B cell (primary cell): ENCODE measurements at regions not wholly inside any gene's neighbourhood (a gene's known extent, or its start where the extent isn't known, plus 50 kb on each side); places are given as distances from the start of the nearest gene placed in this dataset.

Experiments used
- ATAC-seq: fragments of 200-7000 bp; cut with Tn5 transposase; one replicate; pipeline ENCODE4 v1.10.0; 2021; ENCODE audit warnings: low read depth, mild to moderate bottlenecking, moderate number of reproducible peaks, moderate library complexity
- CTCF ChIA-PET: fragments of 350-600 bp; sonication (Branson Sonifier 250); formaldehyde crosslinking; loops from one replicate; lab custom pipeline; 2021; ENCODE audit warnings: antibody characterized with exemption, inconsistent platforms; lab: Charles Lee
- POLR2A ChIA-PET: fragments of 350-600 bp; sonication (Branson Sonifier 250); formaldehyde crosslinking; loops from one replicate; lab custom pipeline; 2021; ENCODE audit warnings: antibody characterized with exemption; lab: Charles Lee
- DNase-seq: peaks from one replicate; pipeline ENCODE4 v3.0.0; 2013
- H2AFZ ChIP-seq: 2 replicates; pipeline ENCODE4 v1.6.1; 2012; ENCODE audit warnings: mild to moderate bottlenecking, low read depth, low read length; ENCODE audit not compliant: insufficient read depth, poor library complexity, severe bottlenecking
- H3K27ac ChIP-seq, 2 donors: 1 replicate in 1 of 2; 2 replicates in 1 of 2; pipeline ENCODE4 v1.5.1; 2012 to 2013; ENCODE audit warnings: low read length in 2 of 2, mild to moderate bottlenecking in 2 of 2, moderate library complexity in 1 of 2
- H3K27me3 ChIP-seq, 4 experiments: fragments of 200-600 bp in 1 of 4; sonication (generic) in 1 of 4; replicated peaks in 1 of 4; 1 replicate in 2 of 4; 2 replicates in 2 of 4; pipeline versions ENCODE4 v1.6.1 to v1.7.0; 2013 to 2016; ENCODE audit warnings: low read length in 3 of 4, mild to moderate bottlenecking in 2 of 4, mixed read lengths in 1 of 4, moderate library complexity in 1 of 4; ENCODE audit not compliant: insufficient read depth in 4 of 4, control insufficient read depth in 3 of 4; ENCODE audit errors: control extremely low read depth in 1 of 4
- H3K36me3 ChIP-seq, 2 experiments: replicated peaks in 1 of 2; 1 replicate in 1 of 2; 2 replicates in 1 of 2; pipeline versions ENCODE4 v1.6.1 to v1.7.1; 2013; ENCODE audit warnings: low read length in 1 of 2; ENCODE audit not compliant: insufficient read depth in 2 of 2, control insufficient read depth in 1 of 2; ENCODE audit errors: control extremely low read depth in 1 of 2, extremely low read depth in 1 of 2
- H3K4me1 ChIP-seq, 2 donors: fragments of 200-600 bp in 1 of 2; sonication (generic) in 1 of 2; 1 replicate in 1 of 2; 2 replicates in 1 of 2; pipeline versions ENCODE4 v1.5.1 to v1.6.1; 2013 to 2017; ENCODE audit warnings: low read length in 2 of 2; ENCODE audit not compliant: control insufficient read depth in 2 of 2, insufficient read depth in 2 of 2
- H3K4me2 ChIP-seq: replicated peaks from 2 replicates; pipeline ENCODE3; 2012; ENCODE audit warnings: mild to moderate bottlenecking, low read depth, low read length; ENCODE audit not compliant: poor library complexity, severe bottlenecking
- H3K4me3 ChIP-seq, 5 experiments: fragments of 200-600 bp in 1 of 5; sonication (generic) in 1 of 5; 1 replicate in 3 of 5; 2 replicates in 2 of 5; pipeline versions ENCODE4 v1.5.1 to v1.7.0; 2011 to 2016; ENCODE audit warnings: low read length in 4 of 5, mild to moderate bottlenecking in 4 of 5, low read depth in 2 of 5, control low read depth in 1 of 5, moderate library complexity in 1 of 5; ENCODE audit not compliant: insufficient read depth in 1 of 5; ENCODE audit errors: control extremely low read depth in 1 of 5, extremely low read depth in 1 of 5
- H3K79me2 ChIP-seq: fragments of 200-600 bp; sonication (generic); one replicate; pipeline ENCODE4 v1.6.0; 2016; ENCODE audit warnings: low read length; ENCODE audit not compliant: control insufficient read depth, insufficient read depth
- H3K9ac ChIP-seq: fragments of 200-600 bp; sonication (generic); 2 replicates; pipeline ENCODE4 v1.6.1; 2017; ENCODE audit warnings: mild to moderate bottlenecking, low read length, moderate library complexity
- H3K9me3 ChIP-seq, 3 donors: one replicate each; pipeline versions ENCODE4 v1.6.1 to v1.7.1; 2013; ENCODE audit warnings: low read length in 2 of 3; ENCODE audit not compliant: control insufficient read depth in 2 of 3, insufficient read depth in 1 of 3; ENCODE audit errors: control extremely low read depth in 1 of 3
- H4K20me1 ChIP-seq: 2 replicates; pipeline ENCODE4 v1.6.0; 2012; ENCODE audit warnings: mild to moderate bottlenecking, low read length; ENCODE audit not compliant: insufficient read depth, control insufficient read depth, poor library complexity, severe bottlenecking
- H3K27ac Mint-ChIP-seq: one replicate; pipeline ENCODE4 v1.8.0; 2021; ENCODE audit warnings: mixed read lengths
- H3K27me3 Mint-ChIP-seq: one replicate; pipeline ENCODE4 v1.8.0; 2021; ENCODE audit warnings: mixed read lengths
- H3K4me1 Mint-ChIP-seq: one replicate; pipeline ENCODE4 v1.8.0; 2021; ENCODE audit warnings: mixed read lengths
- H3K4me3 Mint-ChIP-seq: one replicate; pipeline ENCODE4 v1.8.0; 2021; ENCODE audit warnings: mixed read lengths
- H3K9me3 Mint-ChIP-seq: one replicate; pipeline ENCODE4 v1.8.0; 2022; ENCODE audit warnings: mixed read lengths; ENCODE audit not compliant: insufficient read depth
- CTCF ChIP-seq: fragments of 200-600 bp; IDR thresholded peaks from one replicate; pipeline ENCODE4 v1.8.0; 2022; ENCODE audit warnings: antibody characterized with exemption, mild to moderate bottlenecking
- EZH2 ChIP-seq: IDR thresholded peaks from 2 replicates; pipeline ENCODE4 v1.6.1; 2012; ENCODE audit warnings: borderline replicate concordance, low read depth, mild to moderate bottlenecking, moderate library complexity, low read length; ENCODE audit not compliant: insufficient read depth, poor library complexity, severe bottlenecking
- WGBS: methylation state at CpG from one replicate; pipeline ENCODE4 v1.1.5; 2013; ENCODE audit warnings: missing lambda C conversion rate; ENCODE audit not compliant: insufficient coverage; 5-methylcytosine and 5-hydroxymethylcytosine counted together
- intact Hi-C: fragments of 100-400 bp; cut with micrococcal nuclease; formaldehyde crosslinking; loops from one replicate; pipeline ENCODE4 v1.10.0; 2022

GRCh38 chr14:86404989-86405649 lies 875.2 kb downstream of the FLRT2 start:
- ChIA-PET POLR2A (no interaction called here), CTCF (no interaction called here)
- H3K27ac ChIP-seq: no peak overlapping the region
- no peak overlapping the region for H3K9ac ChIP-seq
- H3K4me2 ChIP-seq: no peak overlapping the region
- H3K4me3 ChIP-seq: no peak overlapping the region
- TF ChIP-seq EZH2 (no peak), CTCF (no peak)
- H3K4me1 Mint-ChIP-seq: no peaks in the 10 kb centered on the region
- H3K9me3 Mint-ChIP-seq: peaks cover 4% of the 10 kb centered on the region
- H3K79me2 ChIP-seq: no peaks in the 10 kb centered on the region
- no peaks in the 10 kb centered on the region for H4K20me1 ChIP-seq
- 88% methylated on average over 2 of the region's 3 CpGs for WGBS
- H3K4me1 ChIP-seq: no peaks in the 10 kb centered on the region
- H3K27me3 Mint-ChIP-seq: no peaks in the 10 kb centered on the region
- ATAC-seq (no peak), DNase-seq (no peak)
- H3K27ac Mint-ChIP-seq: no peak overlapping the region
- no peaks in the 10 kb centered on the region for H3K9me3 ChIP-seq
- no peaks in the 10 kb centered on the region for H3K36me3 ChIP-seq
- H3K27me3 ChIP-seq: no peaks in the 10 kb centered on the region
- intact Hi-C loops: no loop called here
- H2AFZ ChIP-seq: no peak overlapping the region
- H3K4me3 Mint-ChIP-seq: no peak overlapping the region

GRCh38 chr14:86404425-86404824 lies 874.5 kb downstream of the FLRT2 start:
- intact Hi-C loops: no loop called here
- no peak overlapping the region for H2AFZ ChIP-seq
- H3K9me3 ChIP-seq: no peaks in the 10 kb centered on the region
- H3K36me3 ChIP-seq: no peaks in the 10 kb centered on the region
- no peaks in the 10 kb centered on the region for H4K20me1 ChIP-seq
- Mint-ChIP-seq H3K27me3 (no peaks in the 10 kb centered on the region), H3K9me3 (peaks cover 6% of the 10 kb centered on the region), H3K27ac (no peak overlapping the region), H3K4me1 (no peaks in the 10 kb centered on the region), H3K4me3 (no peak overlapping the region)
- CTCF ChIA-PET: no interaction called here
- POLR2A ChIA-PET: no interaction called here
- H3K4me1 ChIP-seq: no peaks in the 10 kb centered on the region
- H3K27me3 ChIP-seq: no peaks in the 10 kb centered on the region
- H3K9ac ChIP-seq: no peak overlapping the region
- no peak for TF ChIP-seq EZH2
- TF ChIP-seq CTCF: no peak
- DNase-seq (no peak), ATAC-seq (no peak)
- H3K4me2 ChIP-seq: no peak overlapping the region
- no peak overlapping the region for H3K27ac ChIP-seq
- no CpG with 5 or more reads among the region's 2 CpGs for WGBS
- no peaks in the 10 kb centered on the region for H3K79me2 ChIP-seq
- H3K4me3 ChIP-seq: no peak overlapping the region
